ENCODE measurements at regions not wholly inside any gene's neighbourhood (a gene's known extent, or its start where the extent isn't known, plus 50 kb on each side); places are given as distances from the start of the nearest gene placed in this dataset.

DNA sequence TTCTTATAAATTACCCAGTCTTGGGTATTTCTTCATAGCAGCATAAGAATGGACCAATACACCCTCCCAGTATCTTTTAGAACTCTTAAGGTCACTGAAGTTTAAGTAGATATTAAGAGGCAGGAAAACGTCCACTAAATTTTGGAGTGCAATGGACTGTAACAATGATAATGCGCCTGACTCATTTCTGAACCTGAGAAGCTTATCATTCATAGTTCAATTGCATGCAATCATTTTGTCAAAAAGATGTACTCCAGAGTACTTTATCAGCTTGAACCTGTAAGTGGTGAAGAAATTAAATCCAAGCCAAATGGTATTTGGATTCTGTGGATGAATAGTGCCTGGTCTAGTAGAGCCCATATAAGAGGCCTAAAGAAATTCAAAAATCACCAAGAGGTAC, 196.5 kb upstream of the CDH9 start:
- Histone ChIP-seq H3K9me3 (replicated peaks; ENCODE audit: control insufficient read depth, insufficient read depth, low read length) (no peaks in the 10 kb centered on the region), H3K4me2 (ENCODE audit: insufficient read depth, low read length) (no peak overlapping the region), H3K27ac (ENCODE audit: insufficient read depth, low read depth, low read length) (no peak overlapping the region), H3K79me2 (ENCODE audit: control insufficient read depth, insufficient read depth, low read length) (no peaks in the 10 kb centered on the region), H3K9me1 (replicated peaks; ENCODE audit: control insufficient read depth, extremely low read depth, insufficient read depth, low read length) (no peaks in the 10 kb centered on the region), H2AFZ (ENCODE audit: low read depth, low read length) (no peak overlapping the region), H3K9ac (replicated peaks; ENCODE audit: extremely low read depth, insufficient read depth, low read length) (no peak overlapping the region), H4K20me1 (replicated peaks; ENCODE audit: control insufficient read depth, extremely low read depth, insufficient read depth, low read length) (no peaks in the 10 kb centered on the region), H3K4me1 (ENCODE audit: control insufficient read depth, extremely low read depth, insufficient read depth, low read length) (no peaks in the 10 kb centered on the region), H3K4me3 (replicated peaks in 1 of 3; ENCODE audit: insufficient read depth in 1 of 3, low read depth in 1 of 3, low read length in 3 of 3) (no peak overlapping the region), H3K36me3 (ENCODE audit: control insufficient read depth in 2 of 2, extremely low read depth in 1 of 2, insufficient read depth in 2 of 2, low read length in 2 of 2) (no peaks in the 10 kb centered on the region), H3K27me3 (ENCODE audit: control insufficient read depth in 2 of 2, insufficient read depth in 2 of 2, low read length in 2 of 2) (no peaks in the 10 kb centered on the region)
- BruUV-seq (replicated peaks), result no TSS peak
- dilution Hi-C loops (cut with MboI; ENCODE audit: extremely low pct_ligation_motif_present, low sequenced_read_pairs) (no loop called here), intact Hi-C loops (cut with micrococcal nuclease) (no loop called here)
- FAIRE-seq, result no peak
- CTCF ChIA-PET, result no interaction called here
- no peak for TF ChIP-seq POLR2A (IDR thresholded peaks at IDR 0.05; ENCODE audit: low read depth, low read length)
- no peak for TF ChIP-seq CTCF (IDR thresholded peaks at IDR 0.05; ENCODE audit: extremely low read depth in 1 of 2, insufficient read depth in 1 of 2, low read depth in 1 of 2, low read length in 2 of 2)
- no peak for TF ChIP-seq FOS (IDR thresholded peaks at IDR 0.05; ENCODE audit: borderline replicate concordance, insufficient read depth, low read length)
- TF ChIP-seq, protein P1, sequence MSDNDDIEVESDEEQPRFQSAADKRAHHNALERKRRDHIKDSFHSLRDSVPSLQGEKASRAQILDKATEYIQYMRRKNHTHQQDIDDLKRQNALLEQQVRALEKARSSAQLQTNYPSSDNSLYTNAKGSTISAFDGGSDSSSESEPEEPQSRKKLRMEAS (IDR thresholded peaks at IDR 0.05; ENCODE audit: insufficient read depth, insufficient read length), result no peak
- no peak for TF ChIP-seq POLR2AphosphoS5 (IDR thresholded peaks at IDR 0.05; ENCODE audit: insufficient read depth, low read depth, low read length)
- no peak for TF ChIP-seq EZH2 (IDR thresholded peaks at IDR 0.05; ENCODE audit: borderline replicate concordance, low read depth, low read length, severe bottlenecking)
- no peak for TF ChIP-seq MYC (IDR thresholded peaks at IDR 0.05; ENCODE audit: low read depth, low read length)
- TF ChIP-seq GATA2 (IDR thresholded peaks at IDR 0.05; ENCODE audit: insufficient read depth, insufficient read length, low read depth, low read length), result no peak
- TF ChIP-seq JUN (IDR thresholded peaks at IDR 0.05; ENCODE audit: borderline replicate concordance, insufficient read depth, insufficient read length, low read depth), result no peak
- POLR2A ChIA-PET, result no interaction called here
- no peak for DNase-seq (ENCODE audit: low read depth, low spot score)

Measured in endothelial cell of umbilical vein (primary cell).